Ascending aorta (tissue), 2 donors: ENCODE measurements at regions not wholly inside any gene's neighbourhood (a gene's known extent, or its start where the extent isn't known, plus 50 kb on each side); places are given as distances from the start of the nearest gene placed in this dataset.

ENCODE experiments used
- DNase-seq, 2 donors: peaks; one replicate each; pipeline ENCODE4 v3.0.0-alpha.2; 2019; ENCODE audit warnings: low spot score in 2 of 2
- H3K27ac ChIP-seq, 2 donors: fragments of 200-600 bp; sonication (generic); one replicate each; pipeline ENCODE4 v1.5.1; 2016 to 2017; ENCODE audit warnings: mild to moderate bottlenecking in 1 of 2
- H3K27me3 ChIP-seq: fragments of 200-600 bp; sonication (generic); one replicate; pipeline ENCODE4 v1.5.1; 2017
- H3K36me3 ChIP-seq, 2 donors: fragments of 200-600 bp; sonication (generic); one replicate each; pipeline ENCODE4 v1.5.1; 2016
- H3K4me1 ChIP-seq, 2 donors: fragments of 200-600 bp; sonication (generic); one replicate each; pipeline ENCODE4 v1.5.1; 2016 to 2017; ENCODE audit warnings: mild to moderate bottlenecking in 1 of 2
- H3K4me3 ChIP-seq, 2 donors: fragments of 200-600 bp; sonication (generic); one replicate each; pipeline ENCODE4 v1.5.1; 2016 to 2017; ENCODE audit warnings: mild to moderate bottlenecking in 1 of 2
- H3K9me3 ChIP-seq, 2 donors: fragments of 200-600 bp; sonication (generic); one replicate each; pipeline ENCODE4 v1.5.1; 2016
- CTCF ChIP-seq, 3 experiments: fragments of 200-600 bp in 2 of 3; fragments of 450-650 bp in 1 of 3; sonication (generic) in 2 of 3; IDR thresholded peaks; one replicate each; pipeline ENCODE4 v1.5.1; 2016 to 2019; ENCODE audit warnings: antibody characterized with exemption in 3 of 3, mild to moderate bottlenecking in 1 of 3, moderate library complexity in 1 of 3
- intact Hi-C: fragments of 100-400 bp; cut with DNase I; formaldehyde crosslinking; loops from one replicate; pipeline ENCODE4 v1.15.1; 2023

DNA sequence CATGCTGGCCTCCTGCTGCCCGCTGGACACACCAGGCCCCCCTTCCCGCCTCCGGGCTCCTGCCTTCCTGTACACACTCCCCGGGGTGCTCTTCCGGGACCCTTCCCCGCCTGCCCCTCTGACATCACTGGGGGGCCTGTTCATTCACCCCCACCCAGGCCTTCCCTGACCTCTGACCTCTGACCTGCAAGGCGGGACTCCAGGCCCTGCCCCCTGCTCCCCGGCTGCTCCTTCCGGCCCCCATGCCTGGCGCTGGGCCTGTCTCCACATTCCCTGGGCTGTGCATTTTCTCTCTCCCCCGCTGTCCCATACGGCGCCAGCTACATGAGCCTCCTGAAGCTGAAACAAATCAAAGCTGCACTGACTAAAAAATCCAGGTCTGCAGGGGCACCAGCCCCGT lies 71.6 kb upstream of the GATA5 start:
- Histone ChIP-seq H3K27me3 (no peaks in the 10 kb centered on the region), H3K4me3 (no peak overlapping the region), H3K4me1 (peaks cover 8 to 22% of the 10 kb centered on the region in 2 donors), H3K9me3 (no peaks in the 10 kb centered on the region), H3K36me3 (no peaks in the 10 kb centered on the region), H3K27ac (no peak overlapping the region)
- TF ChIP-seq CTCF (IDR thresholded peaks at IDR 0.05): no peak
- DNase-seq: no peak
- intact Hi-C loops: no loop called here

GRCh38 chr20:62548471-62548870 lies 72.7 kb upstream of the GATA5 start:
- no peaks in the 10 kb centered on the region for H3K27me3 ChIP-seq
- intact Hi-C loops: no loop called here

DNA sequence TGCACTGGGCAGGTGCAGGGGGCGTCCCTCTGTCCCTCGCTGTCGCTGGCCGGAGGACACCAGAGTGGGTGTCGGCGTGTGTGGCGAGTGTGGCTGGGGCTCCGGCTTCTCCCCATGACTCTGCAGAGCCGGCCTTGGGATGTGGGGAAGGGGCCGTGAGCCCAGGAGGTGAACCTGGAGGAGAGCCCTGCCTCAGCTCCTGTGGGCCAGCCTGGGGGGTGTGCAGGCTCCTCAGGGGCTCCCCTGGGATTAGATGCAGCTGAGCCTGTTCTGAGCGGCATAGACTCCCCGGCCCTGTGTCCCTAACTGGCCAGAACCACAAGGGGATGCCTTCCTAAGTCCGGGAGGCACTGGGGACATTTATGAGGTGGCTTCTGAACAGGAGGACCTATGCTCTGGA lies 73.2 kb upstream of the GATA5 start:
- Histone ChIP-seq H3K36me3 (no peaks in the 10 kb centered on the region), H3K4me3 (no peak overlapping the region), H3K27ac (no peak overlapping the region)

More at GRCh38 chr20:62548471-62548870, 72.7 kb upstream of the GATA5 start:
- Histone ChIP-seq H3K4me1 (peaks cover 8 to 22% of the 10 kb centered on the region in 2 donors), H3K27ac (no peak overlapping the region), H3K4me3 (no peak overlapping the region), H3K9me3 (no peaks in the 10 kb centered on the region), H3K36me3 (no peaks in the 10 kb centered on the region)
- no peak for DNase-seq
- no peak for TF ChIP-seq CTCF (IDR thresholded peaks at IDR 0.05)

DNA sequence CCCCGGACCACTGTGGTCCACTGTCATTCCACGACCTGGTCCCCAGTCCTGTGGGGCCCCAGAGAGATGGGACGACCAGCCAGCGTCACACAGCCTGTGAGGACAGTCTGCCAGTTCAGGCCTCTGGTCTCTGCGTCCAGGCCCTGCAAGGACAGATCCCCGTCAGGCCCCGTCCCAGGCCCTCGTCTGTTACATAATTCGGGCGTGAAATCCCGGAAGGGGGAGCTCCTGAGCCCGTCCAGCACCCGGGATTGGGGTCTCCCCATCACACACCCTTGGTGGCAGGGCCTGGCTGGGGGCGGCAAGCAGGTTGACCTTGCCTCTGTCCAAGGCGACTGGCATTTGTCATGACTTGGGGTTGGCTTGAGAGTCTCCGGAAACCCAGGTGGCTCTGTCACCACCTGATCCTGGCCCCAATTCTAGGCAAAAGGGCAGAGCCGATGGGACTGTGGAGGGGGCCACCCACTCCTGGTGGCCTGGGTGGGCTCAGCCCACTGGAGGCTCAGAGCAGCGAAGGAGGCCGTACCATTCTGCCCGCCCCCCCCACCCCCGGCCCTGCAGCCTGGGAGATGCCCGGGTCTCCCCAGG lies 73.8 kb upstream of the GATA5 start:
- intact Hi-C loops: loop anchor here (5.0 kb wide), 1 partner anchor 68 kb away; no protein-coding TSS in a partner anchor
- no peak for DNase-seq
- Histone ChIP-seq H3K27ac (peak overlapping the region; percentile 60 to 72), H3K27me3 (no peaks in the 10 kb centered on the region), H3K4me3 (peak overlapping the region; percentile 51 to 86), H3K36me3 (no peaks in the 10 kb centered on the region), H3K4me1 (peaks cover 8 to 22% of the 10 kb centered on the region in 2 donors), H3K9me3 (no peaks in the 10 kb centered on the region)
- TF ChIP-seq CTCF (IDR thresholded peaks at IDR 0.05): no peak

More for the DNA sequence above, 73.2 kb upstream of the GATA5 start:
- no peak for DNase-seq
- H3K27me3 ChIP-seq: no peaks in the 10 kb centered on the region
- intact Hi-C loops: no loop called here
- no peak for TF ChIP-seq CTCF (IDR thresholded peaks at IDR 0.05)
- H3K4me1 ChIP-seq: peaks cover 8 to 22% of the 10 kb centered on the region in 2 donors
- H3K9me3 ChIP-seq: no peaks in the 10 kb centered on the region

GRCh38 chr20:62550087-62550632 lies 74.4 kb upstream of the GATA5 start:
- peak overlapping the region; percentile 60 to 72 for H3K27ac ChIP-seq

More at GRCh38 chr20:62550087-62550632, 74.4 kb upstream of the GATA5 start:
- no peak for TF ChIP-seq CTCF (IDR thresholded peaks at IDR 0.05)
- Histone ChIP-seq H3K4me1 (peaks cover 8 to 22% of the 10 kb centered on the region in 2 donors), H3K27me3 (no peaks in the 10 kb centered on the region), H3K4me3 (peak overlapping the region; percentile 51 to 86), H3K9me3 (no peaks in the 10 kb centered on the region), H3K36me3 (no peaks in the 10 kb centered on the region)
- intact Hi-C loops: loop anchor here (5.0 kb wide), 1 partner anchor 67 kb away; no protein-coding TSS in a partner anchor
- DNase-seq: no peak
